Activated CD4-positive, alpha-beta T cell treated with anti-CD3 and anti-CD28 coated beads, Interleukin-2, Interleukin-4, amounts not matched to agents 100 ng/mL and 50 ng/mL, durations not matched to agents 16 hours and 8 hours (primary cell): ENCODE measurements at regions not wholly inside any gene's neighbourhood (a gene's known extent, or its start where the extent isn't known, plus 50 kb on each side); places are given as distances from the start of the nearest gene placed in this dataset.

Experiments
- DNase-seq: peaks from one replicate; pipeline ENCODE4 v3.0.0-alpha.2; 2020; ENCODE audit warnings: low spot score

DNA sequence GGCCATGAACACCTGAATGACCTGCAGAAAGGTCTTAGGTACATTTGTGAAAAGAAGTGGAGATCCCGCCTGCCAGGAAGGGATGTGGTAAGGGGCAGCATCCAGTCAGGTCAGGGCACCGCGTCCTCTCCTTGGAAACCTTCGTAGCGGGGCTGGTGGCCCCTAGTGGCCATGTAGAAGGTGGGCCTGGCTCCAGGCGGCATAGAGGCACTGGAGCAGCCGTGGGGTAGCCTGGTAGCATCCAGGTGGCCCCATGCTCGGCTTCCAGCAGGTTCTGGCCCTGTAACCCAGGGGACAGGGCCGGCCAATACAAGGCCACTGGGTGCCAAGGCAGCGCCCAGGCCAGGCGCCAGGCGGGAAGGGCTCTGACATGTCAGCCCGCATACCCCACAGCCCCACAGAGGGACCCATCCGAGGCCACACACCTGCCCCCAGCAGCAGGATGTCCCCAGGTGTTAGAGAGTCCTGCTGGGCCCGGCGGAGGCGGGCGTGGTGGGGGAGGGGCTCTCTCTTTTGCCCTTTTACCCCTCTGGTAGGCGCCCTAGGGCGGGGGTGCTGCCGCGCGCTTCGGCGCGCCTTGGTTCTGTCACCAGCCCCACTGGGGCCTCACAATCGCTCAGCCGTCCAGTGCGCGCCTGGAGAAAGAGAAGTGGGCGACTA, 58.3 kb upstream of the SPATA31E1 start:
- no peak for DNase-seq

DNA sequence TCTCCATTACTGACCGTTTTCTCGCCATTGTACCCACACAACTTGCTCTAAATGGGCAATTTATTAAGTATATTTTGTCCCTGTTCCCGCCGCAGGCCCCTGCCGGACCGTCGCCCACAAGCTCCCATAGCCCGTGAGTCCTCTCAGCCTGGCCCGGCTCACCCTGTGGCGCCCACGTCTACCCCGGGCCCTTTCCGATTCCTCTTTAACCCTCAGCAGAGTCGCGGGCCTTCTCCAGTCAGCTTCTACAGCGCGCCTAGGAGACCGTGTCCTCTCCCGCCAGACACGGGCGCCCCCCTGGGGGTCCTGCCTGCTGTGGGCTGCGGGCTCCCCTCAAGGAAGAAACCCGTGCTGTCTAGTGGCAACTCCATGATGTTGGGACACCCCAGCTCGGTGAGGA, 57.8 kb upstream of the SPATA31E1 start:
- no peak for DNase-seq

DNA sequence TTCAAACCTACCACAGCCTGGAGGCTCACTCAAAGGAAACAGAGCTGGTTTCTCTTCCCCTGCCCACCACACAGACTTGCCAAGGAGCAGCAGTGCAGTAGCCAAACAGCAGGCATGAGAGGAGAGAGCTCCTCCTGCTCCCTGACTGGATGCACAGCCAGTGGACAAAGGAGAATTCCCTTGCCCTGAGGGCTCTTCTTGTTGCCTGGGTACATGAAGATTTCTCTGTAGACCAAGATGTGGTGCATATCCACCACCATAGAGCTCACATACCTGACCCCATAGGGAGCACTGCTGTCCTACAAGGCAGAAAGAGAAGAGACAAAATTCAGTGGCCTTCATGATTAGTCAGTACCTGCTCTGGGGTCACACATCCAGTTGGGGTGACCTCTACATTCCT, 56.3 kb upstream of the SPATA31E1 start:
- DNase-seq: no peak

DNA sequence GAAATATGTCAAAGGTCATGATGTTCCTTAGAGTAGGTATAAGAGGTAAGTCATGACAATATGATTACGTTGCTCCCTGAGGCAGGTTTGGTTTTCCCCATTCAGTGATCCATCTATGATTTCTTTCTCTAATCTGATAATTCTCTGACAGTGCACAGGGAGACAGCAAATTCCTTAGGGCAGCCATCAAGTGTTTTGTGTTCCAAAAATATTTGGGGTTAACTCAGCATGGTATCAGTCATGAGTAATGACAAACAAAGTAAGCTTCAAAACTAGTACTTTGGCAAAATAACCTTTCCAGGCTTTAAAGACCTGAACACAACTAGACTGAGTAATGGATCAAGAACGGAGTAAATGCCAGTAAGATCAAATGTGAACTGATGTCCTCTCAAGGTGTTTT, 55.3 kb upstream of the SPATA31E1 start:
- DNase-seq: no peak

DNA sequence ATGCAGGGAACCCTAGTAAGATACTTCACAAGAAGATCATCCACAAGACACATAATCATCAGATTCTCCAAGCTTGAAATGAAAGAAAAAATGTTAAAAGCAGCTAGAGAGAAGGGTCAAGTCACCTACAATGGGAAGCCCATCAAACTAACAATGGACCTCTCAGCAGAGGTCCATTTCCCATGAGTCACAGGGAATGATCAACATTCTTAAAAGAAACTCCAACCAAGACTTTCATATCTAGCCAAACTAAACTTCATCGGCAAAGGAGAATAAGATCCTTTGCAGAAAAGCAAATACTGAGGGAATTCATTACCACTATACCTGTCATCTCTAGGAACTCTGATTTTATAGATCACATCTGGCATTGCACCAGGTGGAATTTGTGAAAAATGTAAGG, 52.9 kb upstream of the SPATA31E1 start:
- DNase-seq: no peak

DNA sequence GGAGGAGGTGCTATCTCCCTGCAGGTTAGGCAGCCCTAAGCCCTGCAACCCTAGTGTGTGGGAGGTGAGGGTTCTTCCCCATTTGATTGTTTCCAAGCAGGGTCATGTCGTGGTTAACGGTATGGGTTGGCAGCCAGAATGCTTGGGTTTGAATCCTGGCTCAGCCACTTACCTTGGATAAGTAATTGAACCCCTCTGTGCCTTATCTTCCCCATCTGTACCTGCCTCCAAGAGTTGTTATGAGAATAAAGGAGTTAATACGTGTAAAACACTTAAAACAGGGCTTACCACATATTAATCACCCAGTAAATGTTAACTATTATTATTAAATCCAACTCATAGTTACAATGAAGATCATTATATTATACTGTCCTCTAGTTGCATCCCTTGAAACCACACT, 52.2 kb upstream of the SPATA31E1 start:
- DNase-seq: no peak

DNA sequence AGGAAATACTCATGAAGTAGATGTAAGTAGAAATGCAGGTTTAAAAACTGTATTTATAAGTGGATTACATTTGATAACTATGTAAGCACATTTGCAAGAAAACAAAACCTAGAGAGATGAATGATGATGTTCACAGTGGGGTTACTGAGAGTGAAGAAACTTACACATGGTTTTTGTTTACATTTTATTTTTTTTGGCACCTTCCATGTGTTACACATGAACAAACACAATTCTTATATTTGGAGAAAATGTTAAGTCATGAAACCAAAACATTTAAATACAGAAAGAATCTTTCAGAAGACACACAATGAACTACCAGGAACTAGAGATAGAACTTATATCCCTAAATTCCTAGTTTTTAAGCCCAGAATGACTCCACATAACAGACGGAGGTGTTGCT, 51.5 kb upstream of the SPATA31E1 start:
- DNase-seq: no peak
